HCT116 (cell line): ENCODE measurements at regions not wholly inside any gene's neighbourhood (a gene's known extent, or its start where the extent isn't known, plus 50 kb on each side); places are given as distances from the start of the nearest gene placed in this dataset.

ENCODE experiments used
- ATAC-seq: fragments of 200-7000 bp; cut with Tn5 transposase; 2 replicates; pipeline ENCODE4 v1.9.1; 2020; ENCODE audit warnings: mild to moderate bottlenecking, moderate library complexity
- BruUV-seq: library from RNA; stranded (reverse); fragments of 400-500 nt; replicated peaks from 2 replicates; lab custom pipeline; 2021; lab: Mats Ljungman, UMichigan
- CTCF ChIA-PET: fragments of 300-600 bp; sonication (Branson Sonifier 250); formaldehyde crosslinking; loops from one replicate; lab custom pipeline; 2021; ENCODE audit warnings: antibody characterized with exemption; lab: Charles Lee
- POLR2A ChIA-PET: fragments of 300-600, 350-600 bp; sonication (Branson Sonifier 250); formaldehyde crosslinking; loops from one replicate; lab custom pipeline; 2021; ENCODE audit warnings: antibody characterized with exemption; lab: Charles Lee
- RAD21 ChIA-PET, 2 experiments: fragments of 300-600 bp; sonication (Branson Sonifier 250); formaldehyde crosslinking; loops; one replicate each; lab custom pipeline; 2023; ENCODE audit warnings: low total read pairs in 2 of 2; ENCODE audit not compliant: uncharacterized antibody in 2 of 2, unreplicated experiment in 2 of 2, low non-redundant PET in 1 of 2; lab: Charles Lee
- DNase-seq: peaks from one replicate; pipeline ENCODE4 v3.0.0-alpha.2; 2010; ENCODE audit warnings: low read depth, low spot score
- H2AFZ ChIP-seq: fragments of 200-600 bp; shearing (Covaris generic), sonication (generic); 2 replicates; pipeline ENCODE4 v1.6.1; 2017; ENCODE audit warnings: low read depth, mixed run types, mixed read lengths, antibody characterized with exemption, low read length; ENCODE audit not compliant: poor library complexity, severe bottlenecking
- H3K27ac ChIP-seq: 2 replicates; pipeline ENCODE4 v1.5.1; 2012; ENCODE audit warnings: low read depth, low read length
- H3K27me3 ChIP-seq: fragments of 200-600 bp; sonication (generic); 2 replicates; pipeline ENCODE4 v1.6.1; 2016; ENCODE audit warnings: mixed run types, low read length, mixed read lengths; ENCODE audit not compliant: insufficient read depth
- H3K36me3 ChIP-seq, 2 experiments: fragments of 200-500 bp in 1 of 2; fragments of 200-600 bp in 1 of 2; sonication (Bioruptor generic) in 1 of 2; sonication (generic) in 1 of 2; 2 replicates each; pipeline versions ENCODE4 v1.5.1 to v1.6.1; 2014 to 2016; ENCODE audit warnings: low read length in 2 of 2, inconsistent platforms in 1 of 2, mixed read lengths in 1 of 2, mixed run types in 1 of 2; ENCODE audit not compliant: insufficient read depth in 2 of 2, control insufficient read depth in 1 of 2
- H3K4me1 ChIP-seq, 2 experiments: fragments of 200-600 bp in 1 of 2; sonication (generic) in 1 of 2; 2 replicates each; pipeline versions ENCODE4 v1.5.1 to v1.6.1; 2012 to 2017; ENCODE audit warnings: low read length in 2 of 2, inconsistent platforms in 1 of 2, mild to moderate bottlenecking in 1 of 2, mixed read lengths in 1 of 2, mixed run types in 1 of 2, moderate library complexity in 1 of 2; ENCODE audit not compliant: insufficient read depth in 2 of 2, control insufficient read depth in 1 of 2
- H3K4me2 ChIP-seq: fragments of 200-600 bp; sonication (generic); 2 replicates; pipeline ENCODE4 v1.6.1; 2017; ENCODE audit warnings: mixed run types, low read length, mixed read lengths
- H3K4me3 ChIP-seq, 2 experiments: fragments of 200-600 bp in 1 of 2; sonication (generic) in 1 of 2; replicated peaks in 1 of 2; 2 replicates each; pipeline ENCODE4 v1.5.1; 2011 to 2016; ENCODE audit warnings: low read length in 2 of 2, control low read depth in 1 of 2, low read depth in 1 of 2, mild to moderate bottlenecking in 1 of 2, mixed read lengths in 1 of 2, mixed run types in 1 of 2
- H3K79me2 ChIP-seq: fragments of 200-600 bp; sonication (generic); 2 replicates; pipeline ENCODE4 v1.6.1; 2017; ENCODE audit warnings: mild to moderate bottlenecking, mixed run types, low read length, moderate library complexity, mixed read lengths; ENCODE audit not compliant: insufficient read depth
- H3K9ac ChIP-seq: fragments of 200-600 bp; sonication (generic); 2 replicates; pipeline ENCODE4 v1.6.1; 2016; ENCODE audit warnings: low read length, mixed read lengths
- H3K9me2 ChIP-seq: fragments of 200-600 bp; sonication (generic), shearing (Covaris generic); 2 replicates; pipeline ENCODE4 v1.6.1; 2017; ENCODE audit warnings: mixed run types, mild to moderate bottlenecking, moderate library complexity; ENCODE audit not compliant: insufficient read depth
- H3K9me3 ChIP-seq, 2 experiments: fragments of 200-500 bp in 1 of 2; fragments of 200-600 bp in 1 of 2; sonication (Bioruptor generic) in 1 of 2; sonication (generic) in 1 of 2; 2 replicates each; pipeline ENCODE4 v1.6.1; 2014 to 2017; ENCODE audit warnings: low read length in 2 of 2, mixed read lengths in 2 of 2, inconsistent platforms in 1 of 2, low read depth in 1 of 2, mild to moderate bottlenecking in 1 of 2, mixed run types in 1 of 2, moderate library complexity in 1 of 2; ENCODE audit not compliant: control insufficient read depth in 1 of 2, insufficient read depth in 1 of 2
- H4K20me1 ChIP-seq: fragments of 200-600 bp; sonication (generic), shearing (Covaris generic); 2 replicates; pipeline ENCODE4 v1.6.1; 2017; ENCODE audit warnings: mixed run types, mild to moderate bottlenecking, moderate library complexity; ENCODE audit not compliant: insufficient read depth
- CBX3 ChIP-seq: IDR thresholded peaks from 2 replicates; pipeline ENCODE4 v1.6.1; 2012; ENCODE audit warnings: low read depth
- ELF1 ChIP-seq: IDR thresholded peaks from 2 replicates; pipeline ENCODE4 v1.6.1; 2012; ENCODE audit warnings: low read depth, borderline replicate concordance
- EZH2phosphoT487 ChIP-seq: fragments of 200-600 bp; IDR thresholded peaks from 2 replicates; pipeline ENCODE4 v1.6.1; 2018; ENCODE audit warnings: antibody characterized with exemption, borderline replicate concordance
- SRF ChIP-seq: IDR thresholded peaks from 2 replicates; pipeline ENCODE4 v1.6.1; 2012; ENCODE audit warnings: low read depth
- TCF7L2 ChIP-seq: IDR thresholded peaks from 2 replicates; pipeline ENCODE4 v1.7.0; 2011; ENCODE audit warnings: borderline replicate concordance, inconsistent platforms; ENCODE audit not compliant: insufficient read depth, insufficient read length; ENCODE audit errors: extremely low read depth
- ZFX ChIP-seq: fragments of 450-650 bp; IDR thresholded peaks from 2 replicates; pipeline ENCODE4 v1.6.1; 2017
- intact Hi-C: fragments of 100-400 bp; cut with micrococcal nuclease; formaldehyde crosslinking; loops from 2 replicates; pipeline ENCODE4 v1.10.0; 2022
- TF ChIP-seq, protein P1 (sequence below): IDR thresholded peaks from 2 replicates; pipeline ENCODE4 v1.6.1; 2011; ENCODE audit warnings: mild to moderate bottlenecking, low read length, moderate library complexity; ENCODE audit not compliant: insufficient replicate concordance; ENCODE audit errors: extremely low read depth

DNA sequence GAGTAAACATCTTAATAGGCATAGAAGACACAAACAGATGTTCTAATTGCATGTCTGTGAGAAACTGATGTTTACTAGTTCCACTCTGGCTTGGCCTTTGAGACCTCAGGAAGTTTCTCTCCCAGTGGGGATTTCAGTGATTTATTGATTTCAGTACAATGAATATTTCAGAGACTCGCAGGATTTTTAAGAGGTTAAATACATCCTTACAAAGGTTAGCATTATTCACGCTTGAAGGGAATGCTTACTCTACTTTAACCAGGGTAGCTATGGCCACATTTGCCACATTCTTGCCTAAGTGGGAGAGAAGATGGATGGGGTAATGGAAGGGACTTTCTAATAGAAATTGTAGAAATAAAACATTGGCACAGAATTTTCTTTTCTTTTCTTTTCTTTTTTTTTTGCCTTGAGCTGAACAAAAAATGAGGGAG lies 480.1 kb downstream of the SPRY1 start:
- Histone ChIP-seq H3K27ac (no peak overlapping the region), H4K20me1 (no peaks in the 10 kb centered on the region), H3K27me3 (no peaks in the 10 kb centered on the region), H3K4me3 (no peak overlapping the region), H3K9me3 (no peaks in the 10 kb centered on the region)
- POLR2A ChIA-PET = no interaction called here
- CTCF ChIA-PET = no interaction called here
- TF ChIP-seq ELF1 (no peak), ZFX (no peak), SRF (no peak)
- TF ChIP-seq, all 23 proteins: peak for 0
- no peaks in the 10 kb centered on the region for H3K9me2 ChIP-seq
- no peak overlapping the region for H2AFZ ChIP-seq
- intact Hi-C loops = no loop called here
- H3K79me2 ChIP-seq = no peaks in the 10 kb centered on the region
- no peaks in the 10 kb centered on the region for H3K4me1 ChIP-seq
- no TSS peak for BruUV-seq
- DNase-seq = no peak
- no peak overlapping the region for H3K4me2 ChIP-seq
- no peaks in the 10 kb centered on the region for H3K36me3 ChIP-seq
- no peak overlapping the region for H3K9ac ChIP-seq
- no peak for ATAC-seq
- RAD21 ChIA-PET = no interaction called here

DNA sequence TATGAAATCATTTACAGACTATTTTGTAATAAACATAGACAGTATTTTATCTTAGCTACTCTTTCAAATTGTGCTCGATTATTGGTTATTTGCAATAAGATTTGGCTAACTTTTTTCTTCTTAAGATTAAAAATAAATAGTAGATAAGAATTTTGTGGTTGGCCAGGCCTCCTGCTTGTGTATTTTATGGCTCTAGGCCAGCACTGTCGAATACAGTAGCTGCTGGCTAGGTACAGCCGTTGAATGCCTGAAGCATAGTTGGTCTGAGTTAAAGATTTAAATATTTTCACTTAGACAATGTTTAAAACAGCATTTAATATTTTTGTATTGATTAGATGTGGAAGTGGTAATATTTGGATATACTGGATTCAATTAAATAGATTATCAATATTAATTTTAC lies 481.0 kb downstream of the SPRY1 start:
- H3K27me3 ChIP-seq = no peaks in the 10 kb centered on the region
- H3K4me1 ChIP-seq = no peaks in the 10 kb centered on the region
- H3K9me3 ChIP-seq = no peaks in the 10 kb centered on the region
- DNase-seq = no peak
- no peak overlapping the region for H3K4me2 ChIP-seq
- POLR2A ChIA-PET = no interaction called here
- no peak for ATAC-seq
- RAD21 ChIA-PET = no interaction called here
- BruUV-seq = no TSS peak
- H3K9me2 ChIP-seq = no peaks in the 10 kb centered on the region
- H2AFZ ChIP-seq = no peak overlapping the region
- no peak overlapping the region for H3K27ac ChIP-seq
- intact Hi-C loops = no loop called here
- CTCF ChIA-PET = no interaction called here
- TF ChIP-seq, protein P1, sequence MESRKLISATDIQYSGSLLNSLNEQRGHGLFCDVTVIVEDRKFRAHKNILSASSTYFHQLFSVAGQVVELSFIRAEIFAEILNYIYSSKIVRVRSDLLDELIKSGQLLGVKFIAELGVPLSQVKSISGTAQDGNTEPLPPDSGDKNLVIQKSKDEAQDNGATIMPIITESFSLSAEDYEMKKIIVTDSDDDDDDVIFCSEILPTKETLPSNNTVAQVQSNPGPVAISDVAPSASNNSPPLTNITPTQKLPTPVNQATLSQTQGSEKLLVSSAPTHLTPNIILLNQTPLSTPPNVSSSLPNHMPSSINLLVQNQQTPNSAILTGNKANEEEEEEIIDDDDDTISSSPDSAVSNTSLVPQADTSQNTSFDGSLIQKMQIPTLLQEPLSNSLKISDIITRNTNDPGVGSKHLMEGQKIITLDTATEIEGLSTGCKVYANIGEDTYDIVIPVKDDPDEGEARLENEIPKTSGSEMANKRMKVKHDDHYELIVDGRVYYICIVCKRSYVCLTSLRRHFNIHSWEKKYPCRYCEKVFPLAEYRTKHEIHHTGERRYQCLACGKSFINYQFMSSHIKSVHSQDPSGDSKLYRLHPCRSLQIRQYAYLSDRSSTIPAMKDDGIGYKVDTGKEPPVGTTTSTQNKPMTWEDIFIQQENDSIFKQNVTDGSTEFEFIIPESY = no peak
- no peak for TF ChIP-seq CBX3
- no peak for TF ChIP-seq TCF7L2
- TF ChIP-seq EZH2phosphoT487 = no peak
- no peaks in the 10 kb centered on the region for H3K79me2 ChIP-seq
- H3K9ac ChIP-seq = no peak overlapping the region
- H3K4me3 ChIP-seq = no peak overlapping the region
- no peaks in the 10 kb centered on the region for H4K20me1 ChIP-seq
- H3K36me3 ChIP-seq = no peaks in the 10 kb centered on the region
